GM12878 (cell line): ENCODE measurements at regions not wholly inside any gene's neighbourhood (a gene's known extent, or its start where the extent isn't known, plus 50 kb on each side); places are given as distances from the start of the nearest gene placed in this dataset.
"Not testable (repeated sequence)": the region's sequence is repeated elsewhere in the genome, so short reads cannot be mapped to it uniquely, and the experiment has no call there.

Experiments
- CTCF ChIP-seq, 3 experiments: IDR thresholded peaks in 2 of 3; conservative IDR thresholded peaks in 1 of 3; 2 replicates each; pipeline ENCODE4 v1.5.1; 2011; ENCODE audit warnings: low read depth in 3 of 3, low read length in 3 of 3, mild to moderate bottlenecking in 3 of 3, control low read depth in 2 of 3, moderate library complexity in 2 of 3, inconsistent platforms in 1 of 3, mixed read lengths in 1 of 3; ENCODE audit not compliant: control insufficient read depth in 2 of 3, insufficient read depth in 1 of 3; ENCODE audit errors: extremely low read depth in 1 of 3
- EZH2 ChIP-seq: IDR thresholded peaks from 2 replicates; pipeline ENCODE4 v1.6.1; 2012; ENCODE audit warnings: low read depth, mild to moderate bottlenecking, control low read depth, inconsistent platforms, low read length, borderline replicate concordance; ENCODE audit not compliant: control insufficient read depth
- FOXK2 ChIP-seq: fragments of 450-650 bp; IDR thresholded peaks from 2 replicates; pipeline ENCODE4 v1.6.1; 2017; ENCODE audit warnings: mild to moderate bottlenecking, moderate library complexity
- JUNB ChIP-seq: IDR thresholded peaks from 2 replicates; pipeline ENCODE4 v1.6.1; 2016; ENCODE audit warnings: antibody characterized with exemption, mild to moderate bottlenecking
- JUND ChIP-seq: IDR thresholded peaks from 2 replicates; pipeline ENCODE4 v1.6.1; 2012; ENCODE audit warnings: low read depth, mild to moderate bottlenecking, low read length, improper control_type of control experiment, moderate library complexity
- NFIC ChIP-seq: IDR thresholded peaks from 2 replicates; pipeline ENCODE4 v1.6.1; 2012; ENCODE audit warnings: low read depth, mild to moderate bottlenecking, inconsistent platforms, low read length, moderate library complexity
- NR2F1 ChIP-seq: fragments of 450-650 bp; conservative IDR thresholded peaks from 2 replicates; pipeline ENCODE4 v1.6.1; 2017; ENCODE audit warnings: mild to moderate bottlenecking
- POLR2AphosphoS5 ChIP-seq: IDR thresholded peaks from 2 replicates; pipeline ENCODE4 v1.6.1; 2011; ENCODE audit warnings: mild to moderate bottlenecking, low read length, inconsistent platforms
- TAF1 ChIP-seq: IDR thresholded peaks from 2 replicates; pipeline ENCODE4 v1.6.1; 2011; ENCODE audit warnings: mild to moderate bottlenecking, low read depth, low read length, borderline replicate concordance
- WRNIP1 ChIP-seq: IDR thresholded peaks from 2 replicates; pipeline ENCODE4 v1.6.1; 2011; ENCODE audit warnings: low read depth, low read length, improper control_type of control experiment, borderline replicate concordance
- ZNF24 ChIP-seq: fragments of 450-650 bp; IDR thresholded peaks from 2 replicates; pipeline ENCODE4 v1.6.1; 2017; ENCODE audit warnings: antibody characterized with exemption, mild to moderate bottlenecking
- TF ChIP-seq, protein P1 (sequence below): fragments of 450-650 bp; IDR thresholded peaks from 2 replicates; pipeline ENCODE4 v1.6.1; 2017; ENCODE audit warnings: borderline replicate concordance

GRCh38 chrX:91627194-91627593 is 152.0 kb upstream of the PCDH11X start:
- not testable (repeated sequence) for TF ChIP-seq NR2F1; TAF1; JUNB; CTCF (IDR thresholded peaks at IDR 0.05 in 2 of 3, conservative IDR thresholded peaks at IDR 0.05 in 1 of 3; ENCODE audit: control insufficient read depth in 2 of 3, extremely low read depth in 1 of 3, insufficient read depth in 1 of 3, low read depth in 3 of 3, low read length in 3 of 3); NFIC; FOXK2; POLR2AphosphoS5; EZH2; WRNIP1; ZNF24; JUND
- TF ChIP-seq, protein P1, sequence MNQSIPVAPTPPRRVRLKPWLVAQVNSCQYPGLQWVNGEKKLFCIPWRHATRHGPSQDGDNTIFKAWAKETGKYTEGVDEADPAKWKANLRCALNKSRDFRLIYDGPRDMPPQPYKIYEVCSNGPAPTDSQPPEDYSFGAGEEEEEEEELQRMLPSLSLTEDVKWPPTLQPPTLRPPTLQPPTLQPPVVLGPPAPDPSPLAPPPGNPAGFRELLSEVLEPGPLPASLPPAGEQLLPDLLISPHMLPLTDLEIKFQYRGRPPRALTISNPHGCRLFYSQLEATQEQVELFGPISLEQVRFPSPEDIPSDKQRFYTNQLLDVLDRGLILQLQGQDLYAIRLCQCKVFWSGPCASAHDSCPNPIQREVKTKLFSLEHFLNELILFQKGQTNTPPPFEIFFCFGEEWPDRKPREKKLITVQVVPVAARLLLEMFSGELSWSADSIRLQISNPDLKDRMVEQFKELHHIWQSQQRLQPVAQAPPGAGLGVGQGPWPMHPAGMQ, result not testable (repeated sequence)
